HepG2 (cell line): ENCODE measurements at regions not wholly inside any gene's neighbourhood (a gene's known extent, or its start where the extent isn't known, plus 50 kb on each side); places are given as distances from the start of the nearest gene placed in this dataset.

Source experiments
- ATAC-seq: fragments of 200-7000 bp; cut with Tn5 transposase; 3 replicates; pipeline ENCODE4 v1.9.1; 2020; ENCODE audit warnings: mild to moderate bottlenecking, moderate library complexity
- BruUV-seq: library from RNA; stranded (reverse); fragments of 400-500 nt; replicated peaks from 2 replicates; lab custom pipeline; 2021; lab: Mats Ljungman, UMichigan
- CTCF ChIA-PET: fragments of 300-600 bp; formaldehyde crosslinking; extraction: SDS; loops from one replicate; lab custom pipeline; 2021; ENCODE audit warnings: low total read pairs, inconsistent platforms, low intra/inter-chr PET ratio; lab: Yijun Ruan, JAX
- POLR2A ChIA-PET: fragments of 350-600 bp; sonication (Branson Sonifier 250); formaldehyde crosslinking; loops from one replicate; lab custom pipeline; 2020; ENCODE audit warnings: antibody characterized with exemption, inconsistent platforms; lab: Yijun Ruan, JAX
- DNase-seq: peaks from one replicate; pipeline ENCODE4 v3.0.0-alpha.2; 2015; ENCODE audit warnings: low spot score
- FAIRE-seq: peaks from 3 replicates; lab custom pipeline; 2011; peaks lifted over from hg19 to GRCh38; lab: Jason Lieb, UNC
- H2AFZ ChIP-seq: one replicate; pipeline ENCODE4 v1.6.1; 2011; ENCODE audit warnings: low read length, inconsistent platforms
- H3K27ac ChIP-seq: fragments of 300-600 bp; 3 replicates; pipeline ENCODE4 v1.8.0; 2011; ENCODE audit warnings: mixed run types, mild to moderate bottlenecking, mixed read lengths, low read length, inconsistent platforms; ENCODE audit not compliant: insufficient read depth; ENCODE audit errors: extremely low read length
- H3K27me3 ChIP-seq, 2 experiments: fragments of 200-600 bp in 1 of 2; 2 replicates in 1 of 2; 3 replicates in 1 of 2; pipeline versions ENCODE4 v1.6.0 to v1.8.0; 2011; ENCODE audit warnings: low read length in 2 of 2, mild to moderate bottlenecking in 2 of 2, moderate library complexity in 2 of 2, inconsistent platforms in 1 of 2; ENCODE audit not compliant: insufficient read depth in 2 of 2, control insufficient read depth in 1 of 2
- H3K36me3 ChIP-seq, 2 experiments: fragments of 200-600 bp in 1 of 2; replicated peaks in 1 of 2; 2 replicates in 1 of 2; 3 replicates in 1 of 2; pipeline versions ENCODE4 v1.5.1 to v1.8.0; 2011; ENCODE audit warnings: low read length in 2 of 2, inconsistent platforms in 1 of 2; ENCODE audit not compliant: insufficient read depth in 2 of 2, control insufficient read depth in 1 of 2
- H3K4me1 ChIP-seq: 2 replicates; pipeline ENCODE4 v1.5.1; 2012; ENCODE audit warnings: low read length, inconsistent platforms; ENCODE audit not compliant: insufficient read depth
- H3K4me2 ChIP-seq: 2 replicates; pipeline ENCODE4 v1.6.0; 2011; ENCODE audit warnings: low read depth, low read length, inconsistent platforms
- H3K4me3 ChIP-seq, 3 experiments: fragments of 200-600 bp in 1 of 3; sonication (generic), shearing (Covaris generic) in 1 of 3; replicated peaks in 1 of 3; 2 replicates each; pipeline ENCODE4 v1.5.1; 2011 to 2016; ENCODE audit warnings: low read length in 3 of 3, inconsistent platforms in 2 of 3, low read depth in 2 of 3, mild to moderate bottlenecking in 2 of 3, control low read depth in 1 of 3, mixed read lengths in 1 of 3; ENCODE audit not compliant: insufficient read depth in 1 of 3
- H3K79me2 ChIP-seq: one replicate; pipeline ENCODE4 v1.6.1; 2011; ENCODE audit warnings: low read length, inconsistent platforms; ENCODE audit not compliant: insufficient read depth
- H3K9ac ChIP-seq: 2 replicates; pipeline ENCODE4 v1.6.0; 2011; ENCODE audit warnings: mild to moderate bottlenecking, low read depth, low read length, inconsistent platforms; ENCODE audit not compliant: insufficient read depth
- H3K9me3 ChIP-seq: 2 replicates; pipeline ENCODE4 v1.5.1; 2012; ENCODE audit warnings: mild to moderate bottlenecking, low read length
- H4K20me1 ChIP-seq: 2 replicates; pipeline ENCODE4 v1.6.0; 2011; ENCODE audit warnings: inconsistent platforms, mild to moderate bottlenecking, low read length, moderate library complexity; ENCODE audit not compliant: insufficient read depth
- CHD4 ChIP-seq: fragments of 200-600 bp; sonication (generic); IDR thresholded peaks from 2 replicates; pipeline ENCODE4 v1.7.0; 2017; ENCODE audit warnings: mild to moderate bottlenecking, low read length, borderline replicate concordance
- EP300 ChIP-seq, 3 experiments: sonication (generic) in 1 of 3; formaldehyde crosslinking in 1 of 3; IDR thresholded peaks; 2 replicates each; pipeline versions ENCODE4 v1.5.1 to v1.6.1; 2011 to 2020; ENCODE audit warnings: low read depth in 2 of 3, low read length in 2 of 3, borderline replicate concordance in 1 of 3, improper control_type of control experiment in 1 of 3, mild to moderate bottlenecking in 1 of 3, missing genetic modification reagents in 1 of 3, moderate library complexity in 1 of 3
- FIP1L1 ChIP-seq: fragments of 200-400 bp; formaldehyde crosslinking; IDR thresholded peaks from 2 replicates; pipeline ENCODE4 v1.6.1; 2018; ENCODE audit warnings: low read depth, mild to moderate bottlenecking, low read length, moderate library complexity, borderline replicate concordance; ENCODE audit not compliant: insufficient read depth
- FOXJ3 ChIP-seq: sonication (generic); formaldehyde crosslinking; IDR thresholded peaks from 2 replicates; pipeline ENCODE4 v1.4.0; 2020; ENCODE audit warnings: missing genetic modification reagents, mild to moderate bottlenecking, borderline replicate concordance
- FOXK1 ChIP-seq: sonication (generic); formaldehyde crosslinking; IDR thresholded peaks from 2 replicates; pipeline ENCODE4 v1.4.0; 2020; ENCODE audit warnings: low read depth, missing genetic modification reagents, borderline replicate concordance
- MXI1 ChIP-seq: IDR thresholded peaks from 3 replicates; pipeline ENCODE4 v1.6.1; 2012; ENCODE audit warnings: low read depth, low read length, inconsistent platforms, borderline replicate concordance
- PAX8 ChIP-seq: sonication (generic); formaldehyde crosslinking; IDR thresholded peaks from 2 replicates; pipeline ENCODE4 v1.8.0; 2022; ENCODE audit warnings: mild to moderate bottlenecking, missing genetic modification reagents, borderline replicate concordance
- RFXAP ChIP-seq: sonication (generic); formaldehyde crosslinking; IDR thresholded peaks from 2 replicates; pipeline ENCODE4 v1.4.0; 2020; ENCODE audit warnings: missing genetic modification reagents, borderline replicate concordance
- SOX13 ChIP-seq, 3 experiments: fragments of 450-650 bp in 1 of 3; sonication (generic) in 1 of 3; formaldehyde crosslinking in 1 of 3; IDR thresholded peaks in 2 of 3; conservative IDR thresholded peaks in 1 of 3; 2 replicates each; pipeline versions ENCODE4 v1.5.0 to v1.6.1; 2016 to 2020; ENCODE audit warnings: antibody characterized with exemption in 1 of 3, mild to moderate bottlenecking in 1 of 3, missing compliant biosample characterization in 1 of 3, missing genetic modification reagents in 1 of 3, moderate library complexity in 1 of 3
- SPEN ChIP-seq: sonication (generic); formaldehyde crosslinking; IDR thresholded peaks from 2 replicates; pipeline ENCODE4 v1.5.1; 2020; ENCODE audit warnings: low read depth, mild to moderate bottlenecking, missing genetic modification reagents
- SUZ12 ChIP-seq: fragments of 150-350 bp; IDR thresholded peaks from 2 replicates; pipeline ENCODE4 v1.6.1; 2014; ENCODE audit warnings: low read depth, low read length
- ZNF17 ChIP-seq: sonication (generic); formaldehyde crosslinking; IDR thresholded peaks from 2 replicates; pipeline ENCODE4 v1.5.0; 2020; ENCODE audit warnings: mild to moderate bottlenecking, missing genetic modification reagents
- ZNF343 ChIP-seq: sonication (generic); formaldehyde crosslinking; IDR thresholded peaks from 2 replicates; pipeline ENCODE4 v1.4.0; 2020; ENCODE audit warnings: mild to moderate bottlenecking, missing genetic modification reagents
- ZNF569 ChIP-seq: sonication (generic); formaldehyde crosslinking; IDR thresholded peaks from 2 replicates; pipeline ENCODE4 v1.5.0; 2020; ENCODE audit warnings: mild to moderate bottlenecking, missing genetic modification reagents, moderate library complexity, borderline replicate concordance
- ZNF615 ChIP-seq: sonication (generic); formaldehyde crosslinking; IDR thresholded peaks from 2 replicates; pipeline ENCODE4 v1.5.0; 2020; ENCODE audit warnings: mild to moderate bottlenecking, missing genetic modification reagents, borderline replicate concordance
- ZNF788 ChIP-seq: sonication (generic); formaldehyde crosslinking; IDR thresholded peaks from 2 replicates; pipeline ENCODE4 v1.5.0; 2020; ENCODE audit warnings: mild to moderate bottlenecking, missing genetic modification reagents, borderline replicate concordance
- WGBS: methylation state at CpG from one replicate; pipeline ENCODE4 v1.1.6; 2017; ENCODE audit warnings: low lambda C conversion rate; 5-methylcytosine and 5-hydroxymethylcytosine counted together
- in situ Hi-C: cut with HindIII; loops from 2 replicates; pipeline ENCODE4 v1.10.0; 2017; ENCODE audit warnings: low pct_unique_long_range_greater_than_20kb; ENCODE audit not compliant: extremely low pct_ligation_motif_present
- intact Hi-C: fragments of 100-400 bp; cut with micrococcal nuclease; formaldehyde crosslinking; loops from one replicate; pipeline ENCODE4 v1.10.0; 2022; ENCODE audit not compliant: unreplicated experiment
- TF ChIP-seq, protein P1 (sequence below): sonication (generic); IDR thresholded peaks from 2 replicates; pipeline ENCODE4 v1.6.1; 2016; ENCODE audit warnings: low read depth, borderline replicate concordance
- TF ChIP-seq, protein P2 (sequence below): sonication (generic); formaldehyde crosslinking; IDR thresholded peaks from 2 replicates; pipeline ENCODE4 v1.9.0; 2021; ENCODE audit warnings: missing genetic modification reagents, borderline replicate concordance

DNA sequence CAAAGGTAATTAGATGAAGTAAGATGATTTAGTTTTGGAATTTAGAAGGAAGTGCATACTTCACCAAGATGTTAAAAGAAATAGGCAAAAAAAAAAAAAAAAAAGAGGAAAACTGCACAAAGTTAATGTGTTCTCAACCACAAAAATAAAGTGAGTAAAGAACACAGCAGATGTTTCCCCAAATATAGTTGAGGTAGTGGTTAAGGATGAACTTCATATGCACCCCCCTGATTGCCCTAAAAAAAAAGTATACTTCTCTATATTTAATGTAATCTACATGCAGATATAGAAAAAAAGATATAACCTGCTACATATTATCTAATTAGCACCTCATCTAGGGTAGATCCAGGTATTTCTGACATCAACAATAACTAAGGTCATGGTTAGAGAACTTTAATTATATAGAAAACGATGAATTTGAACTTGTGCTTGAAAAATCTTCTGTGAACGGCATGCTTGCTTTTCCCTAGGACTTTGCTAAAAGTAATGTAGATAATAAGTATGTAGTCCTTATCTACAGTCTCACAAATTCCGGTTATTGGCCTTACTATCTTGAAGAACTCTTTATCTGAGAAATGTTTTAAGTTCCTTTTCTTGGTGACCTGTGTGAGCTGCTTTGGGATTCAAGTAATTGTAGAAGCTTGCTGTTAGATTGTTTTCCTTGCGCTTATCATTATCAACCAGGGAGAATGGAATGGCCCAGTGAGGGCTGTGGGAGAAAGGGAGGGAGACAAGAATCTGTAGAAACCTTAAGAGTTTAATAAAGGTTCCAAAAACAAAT is 70.1 kb upstream of the LRRC7 start:
- no peaks in the 10 kb centered on the region for H3K36me3 ChIP-seq
- intact Hi-C loops (no loop called here), in situ Hi-C loops (no loop called here)
- no peak overlapping the region for H3K4me3 ChIP-seq
- DNase-seq, result no peak
- BruUV-seq, result no TSS peak
- H3K27ac ChIP-seq, result no peak overlapping the region
- no peaks in the 10 kb centered on the region for H4K20me1 ChIP-seq
- no peak overlapping the region for H3K9ac ChIP-seq
- no peak overlapping the region for H3K4me2 ChIP-seq
- H3K27me3 ChIP-seq, result no peaks in the 10 kb centered on the region
- ATAC-seq, result no peak
- H3K79me2 ChIP-seq, result no peaks in the 10 kb centered on the region
- no peak overlapping the region for H2AFZ ChIP-seq
- POLR2A ChIA-PET, result no interaction called here
- CTCF ChIA-PET, result no interaction called here
- WGBS, result 0% methylated on average over 4 of the region's 4 CpGs
- no peaks in the 10 kb centered on the region for H3K4me1 ChIP-seq
- H3K9me3 ChIP-seq, result peaks cover 33% of the 10 kb centered on the region
- FAIRE-seq, result no peak
- TF ChIP-seq FOXK1 (CRISPR knock-in tag) (no peak), RFXAP (no peak), CHD4 (no peak), ZNF615 (no peak), SPEN (CRISPR knock-in tag) (no peak), EP300 (IDR thresholded peaks at IDR 0.05; ENCODE audit: low read depth in 2 of 2, low read length in 2 of 2) (no peak), EP300 (CRISPR knock-in tag; IDR thresholded peaks at IDR 0.05; ENCODE audit: borderline replicate concordance) (no peak), ZNF343 (CRISPR knock-in tag) (no peak), ZNF569 (CRISPR knock-in tag) (no peak), FIP1L1 (no peak), MXI1 (no peak), FOXJ3 (no peak), SUZ12 (no peak), PAX8 (CRISPR knock-in tag) (no peak), ZNF788 (CRISPR knock-in tag) (no peak), ZNF17 (CRISPR knock-in tag) (no peak), SOX13 (IDR thresholded peaks at IDR 0.05) (no peak), SOX13 (CRISPR knock-in tag; conservative IDR thresholded peaks at IDR 0.05 in 1 of 2, IDR thresholded peaks at IDR 0.05 in 1 of 2) (no peak)
- TF ChIP-seq, protein P1, sequence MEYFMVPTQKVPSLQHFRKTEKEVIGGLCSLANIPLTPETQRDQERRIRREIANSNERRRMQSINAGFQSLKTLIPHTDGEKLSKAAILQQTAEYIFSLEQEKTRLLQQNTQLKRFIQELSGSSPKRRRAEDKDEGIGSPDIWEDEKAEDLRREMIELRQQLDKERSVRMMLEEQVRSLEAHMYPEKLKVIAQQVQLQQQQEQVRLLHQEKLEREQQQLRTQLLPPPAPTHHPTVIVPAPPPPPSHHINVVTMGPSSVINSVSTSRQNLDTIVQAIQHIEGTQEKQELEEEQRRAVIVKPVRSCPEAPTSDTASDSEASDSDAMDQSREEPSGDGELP, result no peak
- TF ChIP-seq, protein P2, sequence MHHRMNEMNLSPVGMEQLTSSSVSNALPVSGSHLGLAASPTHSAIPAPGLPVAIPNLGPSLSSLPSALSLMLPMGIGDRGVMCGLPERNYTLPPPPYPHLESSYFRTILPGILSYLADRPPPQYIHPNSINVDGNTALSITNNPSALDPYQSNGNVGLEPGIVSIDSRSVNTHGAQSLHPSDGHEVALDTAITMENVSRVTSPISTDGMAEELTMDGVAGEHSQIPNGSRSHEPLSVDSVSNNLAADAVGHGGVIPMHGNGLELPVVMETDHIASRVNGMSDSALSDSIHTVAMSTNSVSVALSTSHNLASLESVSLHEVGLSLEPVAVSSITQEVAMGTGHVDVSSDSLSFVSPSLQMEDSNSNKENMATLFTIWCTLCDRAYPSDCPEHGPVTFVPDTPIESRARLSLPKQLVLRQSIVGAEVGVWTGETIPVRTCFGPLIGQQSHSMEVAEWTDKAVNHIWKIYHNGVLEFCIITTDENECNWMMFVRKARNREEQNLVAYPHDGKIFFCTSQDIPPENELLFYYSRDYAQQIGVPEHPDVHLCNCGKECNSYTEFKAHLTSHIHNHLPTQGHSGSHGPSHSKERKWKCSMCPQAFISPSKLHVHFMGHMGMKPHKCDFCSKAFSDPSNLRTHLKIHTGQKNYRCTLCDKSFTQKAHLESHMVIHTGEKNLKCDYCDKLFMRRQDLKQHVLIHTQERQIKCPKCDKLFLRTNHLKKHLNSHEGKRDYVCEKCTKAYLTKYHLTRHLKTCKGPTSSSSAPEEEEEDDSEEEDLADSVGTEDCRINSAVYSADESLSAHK, result no peak
